WTC11 (cell line): ENCODE measurements at regions not wholly inside any gene's neighbourhood (a gene's known extent, or its start where the extent isn't known, plus 50 kb on each side); places are given as distances from the start of the nearest gene placed in this dataset.

Experiments
- ATF1 ChIP-seq: sonication (generic); formaldehyde crosslinking; IDR thresholded peaks from 2 replicates; pipeline ENCODE4 v1.8.1; 2023; ENCODE audit warnings: mild to moderate bottlenecking, moderate library complexity, missing genetic modification reagents
- CREB1 ChIP-seq: sonication (generic); formaldehyde crosslinking; IDR thresholded peaks from 2 replicates; pipeline ENCODE4 v1.8.0; 2023; ENCODE audit warnings: mild to moderate bottlenecking, missing genetic modification reagents
- ESRRA ChIP-seq: sonication (generic); formaldehyde crosslinking; IDR thresholded peaks from 2 replicates; pipeline ENCODE4 v1.8.1; 2022; ENCODE audit warnings: mild to moderate bottlenecking, missing genetic modification reagents, borderline replicate concordance
- FOXJ3 ChIP-seq: sonication (generic); formaldehyde crosslinking; IDR thresholded peaks from 2 replicates; pipeline ENCODE4 v1.9.0; 2021; ENCODE audit warnings: missing genetic modification reagents, mild to moderate bottlenecking, borderline replicate concordance
- SMAD3 ChIP-seq: sonication (generic); formaldehyde crosslinking; IDR thresholded peaks from 2 replicates; pipeline ENCODE4 v1.8.0; 2022; ENCODE audit warnings: missing genetic modification reagents, mild to moderate bottlenecking, borderline replicate concordance
- ZBTB21 ChIP-seq: sonication (generic); formaldehyde crosslinking; IDR thresholded peaks from 2 replicates; pipeline ENCODE4 v1.8.1; 2023; ENCODE audit warnings: mild to moderate bottlenecking, missing genetic modification reagents, borderline replicate concordance
- ZNF121 ChIP-seq: sonication (generic); formaldehyde crosslinking; IDR thresholded peaks from 2 replicates; pipeline ENCODE4 v1.8.0; 2023; ENCODE audit warnings: missing genetic modification reagents
- TF ChIP-seq, protein P1 (sequence below): sonication (generic); formaldehyde crosslinking; IDR thresholded peaks from 2 replicates; pipeline ENCODE4 v1.8.1; 2023; ENCODE audit warnings: mild to moderate bottlenecking, missing genetic modification reagents
- TF ChIP-seq, protein P2 (sequence below): fragments of 200-600 bp; IDR thresholded peaks from 2 replicates; pipeline ENCODE4 v1.8.0; 2022; ENCODE audit warnings: antibody characterized with exemption
- TF ChIP-seq, protein P3 (sequence below): sonication (generic); formaldehyde crosslinking; IDR thresholded peaks from 2 replicates; pipeline ENCODE4 v1.8.0; 2022; ENCODE audit warnings: mild to moderate bottlenecking, missing genetic modification reagents
- TF ChIP-seq, protein P4 (sequence below): sonication (generic); formaldehyde crosslinking; IDR thresholded peaks from 2 replicates; pipeline ENCODE4 v1.8.1; 2022; ENCODE audit warnings: missing genetic modification reagents, borderline replicate concordance
- TF ChIP-seq, protein P5 (sequence below): sonication (generic); formaldehyde crosslinking; IDR thresholded peaks from 2 replicates; pipeline ENCODE4 v1.8.1; 2022; ENCODE audit warnings: low read depth, mild to moderate bottlenecking, moderate library complexity, missing genetic modification reagents, borderline replicate concordance
- TF ChIP-seq, protein P6 (sequence below): sonication (generic); formaldehyde crosslinking; IDR thresholded peaks from 2 replicates; pipeline ENCODE4 v1.8.0; 2022; ENCODE audit warnings: mild to moderate bottlenecking, missing genetic modification reagents

DNA sequence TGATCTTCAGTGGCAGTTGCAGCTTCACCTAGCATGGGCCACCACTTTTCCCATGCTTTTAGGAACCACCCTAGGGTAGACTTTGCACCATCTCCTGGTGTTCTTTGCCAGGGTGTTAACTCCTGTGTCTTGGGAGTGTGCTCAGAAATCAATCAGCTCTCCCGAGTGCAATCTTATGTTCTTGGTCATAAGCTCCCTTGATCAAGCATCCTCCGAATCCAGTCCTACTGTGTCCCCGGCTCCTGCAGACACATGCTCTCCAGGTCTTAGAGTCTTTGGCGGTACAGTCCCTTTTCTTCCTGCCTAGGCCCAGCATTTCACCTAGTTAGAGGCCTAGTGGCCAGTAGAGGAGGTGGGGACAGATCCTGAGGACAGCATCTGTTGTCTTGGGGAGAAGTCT, 74.7 kb upstream of the SYN2 start:
- TF ChIP-seq, protein P1, sequence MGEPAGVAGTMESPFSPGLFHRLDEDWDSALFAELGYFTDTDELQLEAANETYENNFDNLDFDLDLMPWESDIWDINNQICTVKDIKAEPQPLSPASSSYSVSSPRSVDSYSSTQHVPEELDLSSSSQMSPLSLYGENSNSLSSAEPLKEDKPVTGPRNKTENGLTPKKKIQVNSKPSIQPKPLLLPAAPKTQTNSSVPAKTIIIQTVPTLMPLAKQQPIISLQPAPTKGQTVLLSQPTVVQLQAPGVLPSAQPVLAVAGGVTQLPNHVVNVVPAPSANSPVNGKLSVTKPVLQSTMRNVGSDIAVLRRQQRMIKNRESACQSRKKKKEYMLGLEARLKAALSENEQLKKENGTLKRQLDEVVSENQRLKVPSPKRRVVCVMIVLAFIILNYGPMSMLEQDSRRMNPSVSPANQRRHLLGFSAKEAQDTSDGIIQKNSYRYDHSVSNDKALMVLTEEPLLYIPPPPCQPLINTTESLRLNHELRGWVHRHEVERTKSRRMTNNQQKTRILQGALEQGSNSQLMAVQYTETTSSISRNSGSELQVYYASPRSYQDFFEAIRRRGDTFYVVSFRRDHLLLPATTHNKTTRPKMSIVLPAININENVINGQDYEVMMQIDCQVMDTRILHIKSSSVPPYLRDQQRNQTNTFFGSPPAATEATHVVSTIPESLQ = no peak
- TF ChIP-seq, protein P2, sequence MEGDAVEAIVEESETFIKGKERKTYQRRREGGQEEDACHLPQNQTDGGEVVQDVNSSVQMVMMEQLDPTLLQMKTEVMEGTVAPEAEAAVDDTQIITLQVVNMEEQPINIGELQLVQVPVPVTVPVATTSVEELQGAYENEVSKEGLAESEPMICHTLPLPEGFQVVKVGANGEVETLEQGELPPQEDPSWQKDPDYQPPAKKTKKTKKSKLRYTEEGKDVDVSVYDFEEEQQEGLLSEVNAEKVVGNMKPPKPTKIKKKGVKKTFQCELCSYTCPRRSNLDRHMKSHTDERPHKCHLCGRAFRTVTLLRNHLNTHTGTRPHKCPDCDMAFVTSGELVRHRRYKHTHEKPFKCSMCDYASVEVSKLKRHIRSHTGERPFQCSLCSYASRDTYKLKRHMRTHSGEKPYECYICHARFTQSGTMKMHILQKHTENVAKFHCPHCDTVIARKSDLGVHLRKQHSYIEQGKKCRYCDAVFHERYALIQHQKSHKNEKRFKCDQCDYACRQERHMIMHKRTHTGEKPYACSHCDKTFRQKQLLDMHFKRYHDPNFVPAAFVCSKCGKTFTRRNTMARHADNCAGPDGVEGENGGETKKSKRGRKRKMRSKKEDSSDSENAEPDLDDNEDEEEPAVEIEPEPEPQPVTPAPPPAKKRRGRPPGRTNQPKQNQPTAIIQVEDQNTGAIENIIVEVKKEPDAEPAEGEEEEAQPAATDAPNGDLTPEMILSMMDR = no peak
- TF ChIP-seq, protein P3, sequence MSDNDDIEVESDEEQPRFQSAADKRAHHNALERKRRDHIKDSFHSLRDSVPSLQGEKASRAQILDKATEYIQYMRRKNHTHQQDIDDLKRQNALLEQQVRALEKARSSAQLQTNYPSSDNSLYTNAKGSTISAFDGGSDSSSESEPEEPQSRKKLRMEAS (CRISPR knock-in tag) = no peak
- TF ChIP-seq CREB1 (CRISPR knock-in tag) (no peak), ATF1 (no peak), ZNF121 (no peak), ESRRA (no peak), FOXJ3 (CRISPR knock-in tag) (no peak), SMAD3 (no peak), ZBTB21 (CRISPR knock-in tag) (no peak)
- TF ChIP-seq, protein P4, sequence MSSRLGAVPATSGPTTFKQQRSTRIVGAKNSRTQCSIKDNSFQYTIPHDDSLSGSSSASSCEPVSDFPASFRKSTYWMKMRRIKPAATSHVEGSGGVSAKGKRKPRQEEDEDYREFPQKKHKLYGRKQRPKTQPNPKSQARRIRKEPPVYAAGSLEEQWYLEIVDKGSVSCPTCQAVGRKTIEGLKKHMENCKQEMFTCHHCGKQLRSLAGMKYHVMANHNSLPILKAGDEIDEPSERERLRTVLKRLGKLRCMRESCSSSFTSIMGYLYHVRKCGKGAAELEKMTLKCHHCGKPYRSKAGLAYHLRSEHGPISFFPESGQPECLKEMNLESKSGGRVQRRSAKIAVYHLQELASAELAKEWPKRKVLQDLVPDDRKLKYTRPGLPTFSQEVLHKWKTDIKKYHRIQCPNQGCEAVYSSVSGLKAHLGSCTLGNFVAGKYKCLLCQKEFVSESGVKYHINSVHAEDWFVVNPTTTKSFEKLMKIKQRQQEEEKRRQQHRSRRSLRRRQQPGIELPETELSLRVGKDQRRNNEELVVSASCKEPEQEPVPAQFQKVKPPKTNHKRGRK (CRISPR knock-in tag) = no peak
- TF ChIP-seq, protein P5, sequence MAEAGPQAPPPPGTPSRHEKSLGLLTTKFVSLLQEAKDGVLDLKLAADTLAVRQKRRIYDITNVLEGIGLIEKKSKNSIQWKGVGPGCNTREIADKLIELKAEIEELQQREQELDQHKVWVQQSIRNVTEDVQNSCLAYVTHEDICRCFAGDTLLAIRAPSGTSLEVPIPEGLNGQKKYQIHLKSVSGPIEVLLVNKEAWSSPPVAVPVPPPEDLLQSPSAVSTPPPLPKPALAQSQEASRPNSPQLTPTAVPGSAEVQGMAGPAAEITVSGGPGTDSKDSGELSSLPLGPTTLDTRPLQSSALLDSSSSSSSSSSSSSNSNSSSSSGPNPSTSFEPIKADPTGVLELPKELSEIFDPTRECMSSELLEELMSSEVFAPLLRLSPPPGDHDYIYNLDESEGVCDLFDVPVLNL = no peak
- TF ChIP-seq, protein P6, sequence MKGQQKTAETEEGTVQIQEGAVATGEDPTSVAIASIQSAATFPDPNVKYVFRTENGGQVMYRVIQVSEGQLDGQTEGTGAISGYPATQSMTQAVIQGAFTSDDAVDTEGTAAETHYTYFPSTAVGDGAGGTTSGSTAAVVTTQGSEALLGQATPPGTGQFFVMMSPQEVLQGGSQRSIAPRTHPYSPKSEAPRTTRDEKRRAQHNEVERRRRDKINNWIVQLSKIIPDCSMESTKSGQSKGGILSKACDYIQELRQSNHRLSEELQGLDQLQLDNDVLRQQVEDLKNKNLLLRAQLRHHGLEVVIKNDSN (CRISPR knock-in tag) = no peak
